AG04449 (cell line): ENCODE measurements at regions not wholly inside any gene's neighbourhood (a gene's known extent, or its start where the extent isn't known, plus 50 kb on each side); places are given as distances from the start of the nearest gene placed in this dataset.
A peak's percentile ranks its signal among the peaks of the same experiment; 100 is the strongest.

Experiments
- CTCF ChIA-PET: fragments of 350-600 bp; formaldehyde crosslinking; extraction: SDS; loops from one replicate; lab custom pipeline; 2021; ENCODE audit warnings: antibody characterized with exemption; lab: Yijun Ruan, JAX
- POLR2A ChIA-PET: fragments of 400-600, 350-600 bp; formaldehyde crosslinking; extraction: SDS; loops from one replicate; lab custom pipeline; 2020; ENCODE audit warnings: antibody characterized with exemption, inconsistent platforms; lab: Yijun Ruan, JAX
- DNase-seq: peaks from one replicate; pipeline ENCODE4 v3.0.0-alpha.2; 2010; ENCODE audit warnings: low read depth, low spot score
- H3K4me3 ChIP-seq: 2 replicates; pipeline ENCODE4 v1.5.1; 2011; ENCODE audit warnings: low read depth, mild to moderate bottlenecking, control low read depth, low read length
- CTCF ChIP-seq: IDR thresholded peaks from one replicate; pipeline ENCODE4 v1.5.1; 2011; ENCODE audit warnings: mild to moderate bottlenecking, moderate library complexity, low read length, control low read depth, inconsistent platforms; ENCODE audit not compliant: insufficient read depth; ENCODE audit errors: missing control alignments

GRCh38 chr2:18154259-18154658 is 275.8 kb downstream of the KCNS3 start:
- H3K4me3 ChIP-seq: no peak overlapping the region
- no peak for DNase-seq
- ChIA-PET POLR2A (interaction anchor here (0.8 kb wide), 1 partner anchor 13 kb away, joined by 3 read pairs; no protein-coding TSS in a partner anchor), CTCF (interaction anchor here (1.1 to 3.7 kb wide), 4 partner anchors 10 to 303 kb away, joined by 3 to 20 read pairs (median 11); no protein-coding TSS in a partner anchor)
- no peak for TF ChIP-seq CTCF

GRCh38 chr2:18153741-18154140 is 275.3 kb downstream of the KCNS3 start:
- DNase-seq: no peak
- H3K4me3 ChIP-seq: no peak overlapping the region
- no peak for TF ChIP-seq CTCF
- CTCF ChIA-PET: interaction anchor here (3.7 kb wide), 1 partner anchor 302 kb away, joined by 20 read pairs; no protein-coding TSS in a partner anchor
- POLR2A ChIA-PET: no interaction called here

GRCh38 chr2:18151237-18151636 is 272.8 kb downstream of the KCNS3 start:
- ChIA-PET POLR2A (no interaction called here), CTCF (interaction anchor here (1.1 to 5.3 kb wide), 10 partner anchors 9 to 432 kb away, joined by 3 to 76 read pairs (median 17); no protein-coding TSS in a partner anchor)
- no peak for TF ChIP-seq CTCF
- no peak overlapping the region for H3K4me3 ChIP-seq
- no peak for DNase-seq

- POLR2A ChIA-PET: no interaction called here
- TF ChIP-seq CTCF: peak; percentile 58
- DNase-seq: no peak
- CTCF ChIA-PET: interaction anchor here (0.6 to 5.3 kb wide), 62 partner anchors 9 to 472 kb away, joined by 3 to 76 read pairs (median 5); partner anchors contain the start of genes GEN1 and KCNS3
- H3K4me3 ChIP-seq: no peak overlapping the region
Observed at GRCh38 chr2:18149660-18150246, 271.3 kb downstream of the KCNS3 start.

- DNase-seq: no peak
- POLR2A ChIA-PET: no interaction called here
- no peak for TF ChIP-seq CTCF
- CTCF ChIA-PET: interaction anchor here (0.9 to 4.8 kb wide), 3 partner anchors 12 to 18 kb away, joined by 3 to 61 read pairs (median 3); no protein-coding TSS in a partner anchor
- H3K4me3 ChIP-seq: no peak overlapping the region
Observed at GRCh38 chr2:18136881-18137475, 258.5 kb downstream of the KCNS3 start.

- POLR2A ChIA-PET: no interaction called here
- DNase-seq: no peak
- no peak for TF ChIP-seq CTCF
- H3K4me3 ChIP-seq: no peak overlapping the region
- CTCF ChIA-PET: interaction anchor here (1.0 to 1.1 kb wide), 4 partner anchors 14 to 281 kb away, joined by 3 to 9 read pairs (median 4); no protein-coding TSS in a partner anchor
Observed at GRCh38 chr2:18133310-18133709, 254.8 kb downstream of the KCNS3 start.
